ENCODE measurements at regions not wholly inside any gene's neighbourhood (a gene's known extent, or its start where the extent isn't known, plus 50 kb on each side); places are given as distances from the start of the nearest gene placed in this dataset.

- no peak for TF ChIP-seq CTCF (IDR thresholded peaks at IDR 0.05)
- no peak for TF ChIP-seq POLR2A (IDR thresholded peaks at IDR 0.05)
Observed at GRCh38 chr7:47639495-47640110, 57.7 kb upstream of the TNS3 start.
